HG03565 (cell line): ENCODE measurements at regions not wholly inside any gene's neighbourhood (a gene's known extent, or its start where the extent isn't known, plus 50 kb on each side); places are given as distances from the start of the nearest gene placed in this dataset.

Source experiments
- ATAC-seq: cut with Tn5 transposase; IDR thresholded peaks from one replicate; pipeline ENCODE4 v1.9.1; 2021; ENCODE audit warnings: mild to moderate bottlenecking, moderate library complexity; ENCODE audit not compliant: unreplicated experiment

GRCh38 chr2:111629983-111630382 is 254.0 kb downstream of the ANAPC1 start:
- ATAC-seq, result no peak

- ATAC-seq, result no peak
Measured at GRCh38 chr2:111632661-111633060, 251.3 kb downstream of the ANAPC1 start.

- no peak for ATAC-seq
Measured at GRCh38 chr2:111633189-111633588, 250.8 kb downstream of the ANAPC1 start.

- no peak for ATAC-seq
Measured at GRCh38 chr2:111633643-111634042, 250.3 kb downstream of the ANAPC1 start.

- ATAC-seq, result no peak
Measured at GRCh38 chr2:111634050-111634794, 249.8 kb downstream of the ANAPC1 start.

GRCh38 chr2:111634995-111635538 is 248.9 kb downstream of the ANAPC1 start:
- no peak for ATAC-seq

GRCh38 chr2:111636905-111637304 is 247.1 kb downstream of the ANAPC1 start:
- no peak for ATAC-seq

- no peak for ATAC-seq
Measured at GRCh38 chr2:111638274-111638877, 245.6 kb downstream of the ANAPC1 start.

GRCh38 chr2:111640480-111640879 is 243.5 kb downstream of the ANAPC1 start:
- ATAC-seq, result no peak

- no peak for ATAC-seq
Measured at GRCh38 chr2:111642586-111643327, 241.2 kb downstream of the ANAPC1 start.

- ATAC-seq, result no peak
Measured at GRCh38 chr2:111643759-111644158, 240.2 kb downstream of the ANAPC1 start.

- ATAC-seq, result no peak
Measured at GRCh38 chr2:111647359-111647758, 236.6 kb downstream of the ANAPC1 start.

GRCh38 chr2:111652038-111652437 is 232.0 kb downstream of the ANAPC1 start:
- ATAC-seq, result no peak

- no peak for ATAC-seq
Measured at GRCh38 chr2:111652681-111653080, 231.3 kb downstream of the ANAPC1 start.

GRCh38 chr2:111653103-111653624 is 230.8 kb downstream of the ANAPC1 start:
- no peak for ATAC-seq

- ATAC-seq, result no peak
Measured at GRCh38 chr2:111653913-111654312, 230.1 kb downstream of the ANAPC1 start.

- no peak for ATAC-seq
Measured at GRCh38 chr2:111654829-111655228, 229.2 kb downstream of the ANAPC1 start.

- no peak for ATAC-seq
Measured at GRCh38 chr2:111656436-111656835, 227.6 kb downstream of the ANAPC1 start.

- no peak for ATAC-seq
Measured at GRCh38 chr2:111656894-111657293, 227.1 kb downstream of the ANAPC1 start.

GRCh38 chr2:111657351-111657975 is 226.5 kb downstream of the ANAPC1 start:
- no peak for ATAC-seq
